AG04449 (cell line): ENCODE measurements at regions not wholly inside any gene's neighbourhood (a gene's known extent, or its start where the extent isn't known, plus 50 kb on each side); places are given as distances from the start of the nearest gene placed in this dataset.

Source experiments
- CTCF ChIA-PET: fragments of 350-600 bp; formaldehyde crosslinking; extraction: SDS; loops from one replicate; lab custom pipeline; 2021; ENCODE audit warnings: antibody characterized with exemption; lab: Yijun Ruan, JAX
- POLR2A ChIA-PET: fragments of 400-600, 350-600 bp; formaldehyde crosslinking; extraction: SDS; loops from one replicate; lab custom pipeline; 2020; ENCODE audit warnings: antibody characterized with exemption, inconsistent platforms; lab: Yijun Ruan, JAX
- DNase-seq: peaks from one replicate; pipeline ENCODE4 v3.0.0-alpha.2; 2010; ENCODE audit warnings: low read depth, low spot score
- H3K4me3 ChIP-seq: 2 replicates; pipeline ENCODE4 v1.5.1; 2011; ENCODE audit warnings: low read depth, mild to moderate bottlenecking, control low read depth, low read length
- CTCF ChIP-seq: IDR thresholded peaks from one replicate; pipeline ENCODE4 v1.5.1; 2011; ENCODE audit warnings: mild to moderate bottlenecking, moderate library complexity, low read length, control low read depth, inconsistent platforms; ENCODE audit not compliant: insufficient read depth; ENCODE audit errors: missing control alignments

GRCh38 chr14:89624500-89625156, 207.6 kb upstream of the FOXN3 start:
- CTCF ChIA-PET = no interaction called here
- DNase-seq = no peak
- POLR2A ChIA-PET = interaction anchor here (0.6 kb wide), 1 partner anchor 9 kb away, joined by 4 read pairs; no protein-coding TSS in a partner anchor
- TF ChIP-seq CTCF = no peak
- H3K4me3 ChIP-seq = no peak overlapping the region

GRCh38 chr14:89621791-89622638, 205.0 kb upstream of the FOXN3 start:
- TF ChIP-seq CTCF = no peak
- DNase-seq = no peak
- no peak overlapping the region for H3K4me3 ChIP-seq
- CTCF ChIA-PET = no interaction called here
- POLR2A ChIA-PET = no interaction called here

GRCh38 chr14:89621009-89621421, 204.0 kb upstream of the FOXN3 start:
- H3K4me3 ChIP-seq = no peak overlapping the region
- no peak for TF ChIP-seq CTCF
- POLR2A ChIA-PET = no interaction called here
- DNase-seq = no peak
- CTCF ChIA-PET = no interaction called here

GRCh38 chr14:89620436-89620835, 203.4 kb upstream of the FOXN3 start:
- no peak for TF ChIP-seq CTCF
- no peak for DNase-seq
- ChIA-PET CTCF (interaction anchor here (1.9 kb wide), 1 partner anchor 10 kb away, joined by 4 read pairs; no protein-coding TSS in a partner anchor), POLR2A (interaction anchor here (1.9 kb wide), 1 partner anchor 10 kb away, joined by 10 read pairs; no protein-coding TSS in a partner anchor)
- no peak overlapping the region for H3K4me3 ChIP-seq

GRCh38 chr14:89619596-89619995, 202.6 kb upstream of the FOXN3 start:
- ChIA-PET CTCF (interaction anchor here (1.9 kb wide), 1 partner anchor 11 kb away, joined by 4 read pairs; no protein-coding TSS in a partner anchor), POLR2A (interaction anchor here (1.9 kb wide), 1 partner anchor 11 kb away, joined by 10 read pairs; no protein-coding TSS in a partner anchor)
- H3K4me3 ChIP-seq = peak overlapping the region; percentile 74
- no peak for TF ChIP-seq CTCF
- DNase-seq = no peak
